ENCODE measurements at regions not wholly inside any gene's neighbourhood (a gene's known extent, or its start where the extent isn't known, plus 50 kb on each side); places are given as distances from the start of the nearest gene placed in this dataset.

GRCh38 chr7:121739465-121739864 lies 133.5 kb upstream of the PTPRZ1 start:
- TF ChIP-seq POLR2AphosphoS5 (IDR thresholded peaks at IDR 0.05; ENCODE audit: low read depth, low read length) (no peak), GABPA (IDR thresholded peaks at IDR 0.05; ENCODE audit: low read depth) (no peak), CTCF (IDR thresholded peaks at IDR 0.05) (no peak), TAF1 (IDR thresholded peaks at IDR 0.05; ENCODE audit: borderline replicate concordance, low read depth, low read length) (no peak), MAX (IDR thresholded peaks at IDR 0.05; ENCODE audit: low read depth) (no peak), MXI1 (IDR thresholded peaks at IDR 0.05; ENCODE audit: low read depth, low read length) (no peak), RAD21 (IDR thresholded peaks at IDR 0.05; ENCODE audit: low read length) (no peak), EP300 (IDR thresholded peaks at IDR 0.05; ENCODE audit: borderline replicate concordance in 1 of 2, low read depth in 1 of 2, low read length in 1 of 2) (no peak), FOXJ3 (CRISPR knock-in tag; IDR thresholded peaks at IDR 0.05) (no peak), EZH2phosphoT487 (IDR thresholded peaks at IDR 0.05; ENCODE audit: borderline replicate concordance, low read depth) (no peak), RFX5 (IDR thresholded peaks at IDR 0.05; ENCODE audit: low read length) (no peak), YY1 (IDR thresholded peaks at IDR 0.05; ENCODE audit: low read depth) (no peak), MEF2A (IDR thresholded peaks at IDR 0.05; ENCODE audit: borderline replicate concordance, low read depth) (no peak)
- TF ChIP-seq, protein P1, sequence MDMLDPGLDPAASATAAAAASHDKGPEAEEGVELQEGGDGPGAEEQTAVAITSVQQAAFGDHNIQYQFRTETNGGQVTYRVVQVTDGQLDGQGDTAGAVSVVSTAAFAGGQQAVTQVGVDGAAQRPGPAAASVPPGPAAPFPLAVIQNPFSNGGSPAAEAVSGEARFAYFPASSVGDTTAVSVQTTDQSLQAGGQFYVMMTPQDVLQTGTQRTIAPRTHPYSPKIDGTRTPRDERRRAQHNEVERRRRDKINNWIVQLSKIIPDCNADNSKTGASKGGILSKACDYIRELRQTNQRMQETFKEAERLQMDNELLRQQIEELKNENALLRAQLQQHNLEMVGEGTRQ (IDR thresholded peaks at IDR 0.05; ENCODE audit: borderline replicate concordance, low read depth, low read length), result no peak

Data from SK-N-SH (cell line).